Breast epithelium (tissue), 3 donors: ENCODE measurements at regions not wholly inside any gene's neighbourhood (a gene's known extent, or its start where the extent isn't known, plus 50 kb on each side); places are given as distances from the start of the nearest gene placed in this dataset.

ENCODE experiments used
- POLR2A ChIP-seq: fragments of 450-650 bp; IDR thresholded peaks from one replicate; pipeline ENCODE4 v1.6.1; 2016; ENCODE audit warnings: antibody characterized with exemption, mild to moderate bottlenecking, moderate library complexity
- TF ChIP-seq, protein P1 (sequence below), 3 donors: fragments of 450-650 bp; IDR thresholded peaks; one replicate each; pipeline ENCODE4 v1.5.1; 2016 to 2017; ENCODE audit warnings: antibody characterized with exemption in 3 of 3, mild to moderate bottlenecking in 3 of 3, moderate library complexity in 3 of 3

DNA sequence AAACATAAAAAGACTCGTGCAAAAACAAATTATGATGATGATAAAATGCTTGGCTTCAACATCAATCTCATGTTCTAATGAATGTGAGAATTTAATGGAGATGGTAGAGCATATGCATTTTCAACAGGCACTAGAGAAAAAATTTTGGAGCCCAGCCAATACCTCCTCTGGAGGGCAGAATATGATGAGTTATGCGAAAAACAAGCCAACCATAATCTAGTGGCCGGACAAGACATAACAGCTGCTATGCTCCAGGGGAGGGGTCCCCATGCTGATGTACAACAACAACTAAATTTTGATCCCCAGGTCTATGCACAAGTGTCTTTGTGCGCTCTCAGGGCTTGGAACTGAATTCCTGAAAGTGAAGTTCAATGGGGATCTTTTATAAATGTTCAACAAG, 1197.5 kb downstream of the LRFN5 start:
- TF ChIP-seq, protein P1, sequence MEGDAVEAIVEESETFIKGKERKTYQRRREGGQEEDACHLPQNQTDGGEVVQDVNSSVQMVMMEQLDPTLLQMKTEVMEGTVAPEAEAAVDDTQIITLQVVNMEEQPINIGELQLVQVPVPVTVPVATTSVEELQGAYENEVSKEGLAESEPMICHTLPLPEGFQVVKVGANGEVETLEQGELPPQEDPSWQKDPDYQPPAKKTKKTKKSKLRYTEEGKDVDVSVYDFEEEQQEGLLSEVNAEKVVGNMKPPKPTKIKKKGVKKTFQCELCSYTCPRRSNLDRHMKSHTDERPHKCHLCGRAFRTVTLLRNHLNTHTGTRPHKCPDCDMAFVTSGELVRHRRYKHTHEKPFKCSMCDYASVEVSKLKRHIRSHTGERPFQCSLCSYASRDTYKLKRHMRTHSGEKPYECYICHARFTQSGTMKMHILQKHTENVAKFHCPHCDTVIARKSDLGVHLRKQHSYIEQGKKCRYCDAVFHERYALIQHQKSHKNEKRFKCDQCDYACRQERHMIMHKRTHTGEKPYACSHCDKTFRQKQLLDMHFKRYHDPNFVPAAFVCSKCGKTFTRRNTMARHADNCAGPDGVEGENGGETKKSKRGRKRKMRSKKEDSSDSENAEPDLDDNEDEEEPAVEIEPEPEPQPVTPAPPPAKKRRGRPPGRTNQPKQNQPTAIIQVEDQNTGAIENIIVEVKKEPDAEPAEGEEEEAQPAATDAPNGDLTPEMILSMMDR (IDR thresholded peaks at IDR 0.05) = no peak
- TF ChIP-seq POLR2A = no peak
